ENCODE measurements at regions not wholly inside any gene's neighbourhood (a gene's known extent, or its start where the extent isn't known, plus 50 kb on each side); places are given as distances from the start of the nearest gene placed in this dataset.

GRCh38 chr3:182252802-182253201 lies 540.5 kb upstream of the ATP11B start:
- Mint-ChIP-seq H3K4me3 (no peak overlapping the region), H3K4me1 (peaks cover 3% of the 10 kb centered on the region), H3K9me3 (ENCODE audit: low read depth) (no peaks in the 10 kb centered on the region), H3K27me3 (peaks cover 2% of the 10 kb centered on the region), H3K36me3 (no peaks in the 10 kb centered on the region), H3K27ac (no peak overlapping the region)
- DNase-seq (no peak), ATAC-seq (no peak)
- CTCF ChIA-PET: no interaction called here

GRCh38 chr3:182255158-182255557 lies 538.1 kb upstream of the ATP11B start:
- peaks cover 2% of the 10 kb centered on the region for H3K27me3 Mint-ChIP-seq
- H3K36me3 Mint-ChIP-seq: no peaks in the 10 kb centered on the region
- peaks cover 3% of the 10 kb centered on the region for H3K4me1 Mint-ChIP-seq
- DNase-seq (no peak), ATAC-seq (no peak)
- no peaks in the 10 kb centered on the region for H3K9me3 Mint-ChIP-seq (ENCODE audit: low read depth)
- CTCF ChIA-PET: no interaction called here
- no peak overlapping the region for H3K4me3 Mint-ChIP-seq
- no peak overlapping the region for H3K27ac Mint-ChIP-seq

GRCh38 chr3:182257361-182257760 lies 535.9 kb upstream of the ATP11B start:
- no peak overlapping the region for H3K4me3 Mint-ChIP-seq
- H3K36me3 Mint-ChIP-seq: no peaks in the 10 kb centered on the region
- no peaks in the 10 kb centered on the region for H3K9me3 Mint-ChIP-seq (ENCODE audit: low read depth)
- peaks cover 7% of the 10 kb centered on the region for H3K27me3 Mint-ChIP-seq
- no peak for ATAC-seq
- peaks cover 3% of the 10 kb centered on the region for H3K4me1 Mint-ChIP-seq
- no peak for DNase-seq
- CTCF ChIA-PET: no interaction called here
- no peak overlapping the region for H3K27ac Mint-ChIP-seq

DNA sequence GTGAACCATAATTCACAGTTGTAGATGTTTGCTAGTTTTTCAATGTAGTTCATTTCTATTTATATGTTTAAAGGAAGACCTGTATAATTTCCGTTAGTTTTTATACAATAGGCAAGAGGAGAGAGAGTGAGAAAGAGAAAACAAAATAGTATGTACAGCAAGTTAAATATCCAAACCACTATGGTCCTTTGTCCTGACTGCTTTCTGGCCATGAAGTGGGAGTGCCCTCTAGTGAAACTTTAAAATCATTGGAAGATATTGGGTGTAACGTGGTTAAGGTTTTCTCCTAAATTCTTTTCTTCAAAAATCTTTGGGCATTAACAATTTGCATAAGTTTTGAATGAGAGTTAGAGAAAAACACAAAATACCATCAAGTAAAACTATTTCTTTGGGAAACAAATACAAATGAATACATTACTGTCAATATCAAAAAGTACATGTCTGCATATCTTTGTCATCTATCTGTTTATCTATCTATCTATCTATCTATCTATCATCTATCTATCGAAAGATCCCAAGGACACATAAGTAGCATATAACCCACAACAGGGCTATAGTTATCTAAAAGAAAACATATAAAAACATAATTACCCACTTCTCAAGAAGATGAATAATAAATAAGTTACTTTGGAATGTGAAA lies 534.6 kb upstream of the ATP11B start:
- no peaks in the 10 kb centered on the region for H3K9me3 Mint-ChIP-seq (ENCODE audit: low read depth)
- no peak overlapping the region for H3K4me3 Mint-ChIP-seq
- ATAC-seq (no peak), DNase-seq (no peak)
- CTCF ChIA-PET: no interaction called here
- H3K36me3 Mint-ChIP-seq: no peaks in the 10 kb centered on the region
- no peaks in the 10 kb centered on the region for H3K4me1 Mint-ChIP-seq
- H3K27me3 Mint-ChIP-seq: peaks cover 7% of the 10 kb centered on the region
- no peak overlapping the region for H3K27ac Mint-ChIP-seq

GRCh38 chr3:182259579-182259978 lies 533.7 kb upstream of the ATP11B start:
- CTCF ChIA-PET: no interaction called here
- Mint-ChIP-seq H3K36me3 (no peaks in the 10 kb centered on the region), H3K9me3 (ENCODE audit: low read depth) (no peaks in the 10 kb centered on the region), H3K27me3 (peaks cover 7% of the 10 kb centered on the region), H3K4me1 (no peaks in the 10 kb centered on the region), H3K27ac (no peak overlapping the region), H3K4me3 (no peak overlapping the region)
- DNase-seq (no peak), ATAC-seq (no peak)

- DNase-seq: no peak
- ATAC-seq: no peak
- CTCF ChIA-PET: no interaction called here
- no peaks in the 10 kb centered on the region for H3K9me3 Mint-ChIP-seq (ENCODE audit: low read depth)
- H3K27ac Mint-ChIP-seq: no peak overlapping the region
- peaks cover 7% of the 10 kb centered on the region for H3K27me3 Mint-ChIP-seq
- no peaks in the 10 kb centered on the region for H3K36me3 Mint-ChIP-seq
- no peak overlapping the region for H3K4me3 Mint-ChIP-seq
- no peaks in the 10 kb centered on the region for H3K4me1 Mint-ChIP-seq
Observed at GRCh38 chr3:182261041-182261440, 532.3 kb upstream of the ATP11B start.

DNA sequence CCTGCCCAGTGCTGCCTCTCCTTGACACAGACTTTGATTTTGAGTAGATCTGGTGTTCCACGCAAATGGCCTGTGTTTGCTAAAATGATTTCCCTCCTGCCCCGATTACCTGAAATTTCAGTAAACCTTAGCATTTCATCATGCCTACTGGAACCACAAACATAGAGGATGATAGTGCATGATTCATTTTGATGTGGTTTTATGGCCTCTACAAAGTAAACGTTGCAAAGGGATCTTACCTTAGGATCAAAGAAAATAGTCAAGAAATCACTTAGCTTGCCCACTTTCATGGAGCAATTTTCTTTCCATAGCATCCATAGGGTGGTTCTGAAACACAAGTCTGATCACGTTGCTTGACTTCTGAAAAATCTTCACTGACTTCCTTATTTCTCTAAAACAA lies 524.6 kb upstream of the ATP11B start:
- no peaks in the 10 kb centered on the region for H3K36me3 Mint-ChIP-seq
- H3K9me3 Mint-ChIP-seq (ENCODE audit: low read depth): no peaks in the 10 kb centered on the region
- no peaks in the 10 kb centered on the region for H3K4me1 Mint-ChIP-seq
- CTCF ChIA-PET: no interaction called here
- no peak overlapping the region for H3K4me3 Mint-ChIP-seq
- H3K27ac Mint-ChIP-seq: no peak overlapping the region
- ATAC-seq: no peak
- no peaks in the 10 kb centered on the region for H3K27me3 Mint-ChIP-seq
- no peak for DNase-seq

DNA sequence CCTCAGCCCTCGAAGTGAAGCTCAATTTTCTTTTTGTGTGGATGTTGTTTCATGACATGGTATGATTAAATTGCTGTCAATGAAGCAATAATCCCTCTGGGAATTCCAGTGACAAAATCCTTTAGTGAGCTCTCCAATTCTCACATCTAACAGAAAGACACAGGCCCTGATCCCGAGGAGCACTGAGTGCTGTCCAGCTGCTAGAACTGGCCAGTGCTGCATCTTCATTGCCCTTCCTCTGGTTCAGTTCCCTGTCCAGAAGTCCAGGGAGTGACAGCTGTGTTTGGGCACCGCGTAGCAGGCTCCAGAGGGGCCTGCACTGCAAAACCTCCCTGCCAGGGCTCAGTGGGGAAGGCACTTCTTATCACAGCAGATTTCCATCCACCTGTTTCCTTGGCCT lies 516.8 kb upstream of the ATP11B start:
- no peak overlapping the region for H3K27ac Mint-ChIP-seq

DNA sequence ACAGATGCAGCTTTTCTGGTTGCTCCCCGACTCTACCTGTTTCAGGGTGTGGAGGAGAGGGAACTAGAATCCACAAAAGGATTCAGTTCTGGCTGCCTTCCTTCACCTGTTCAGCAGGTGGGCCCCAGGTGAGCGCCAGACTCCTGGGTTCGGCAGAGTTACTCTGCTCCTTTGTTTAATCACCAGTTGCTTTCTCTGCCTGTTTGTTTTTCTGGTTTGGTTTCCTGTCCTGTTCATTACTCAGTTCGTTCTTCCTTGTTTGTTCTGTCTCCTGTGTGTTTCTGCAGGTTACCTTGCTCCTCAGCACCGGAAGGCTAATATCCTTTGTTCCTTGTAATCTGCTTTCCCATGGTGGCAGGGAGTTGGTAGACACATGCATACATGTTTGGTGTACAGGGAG lies 508.5 kb upstream of the ATP11B start:
- CTCF ChIA-PET: no interaction called here
- ATAC-seq: no peak
- Mint-ChIP-seq H3K4me3 (no peak overlapping the region), H3K36me3 (no peaks in the 10 kb centered on the region), H3K27me3 (no peaks in the 10 kb centered on the region), H3K9me3 (ENCODE audit: low read depth) (no peaks in the 10 kb centered on the region), H3K27ac (no peak overlapping the region), H3K4me1 (no peaks in the 10 kb centered on the region)
- DNase-seq: no peak

More for the DNA sequence above, 516.8 kb upstream of the ATP11B start:
- Mint-ChIP-seq H3K36me3 (no peaks in the 10 kb centered on the region), H3K27me3 (no peaks in the 10 kb centered on the region), H3K4me3 (no peak overlapping the region), H3K9me3 (ENCODE audit: low read depth) (no peaks in the 10 kb centered on the region), H3K4me1 (no peaks in the 10 kb centered on the region)
- ATAC-seq: no peak
- CTCF ChIA-PET: no interaction called here
- DNase-seq: no peak

GRCh38 chr3:182292591-182292990 lies 500.7 kb upstream of the ATP11B start:
- ATAC-seq: no peak
- H3K9me3 Mint-ChIP-seq (ENCODE audit: low read depth): no peaks in the 10 kb centered on the region
- no peak overlapping the region for H3K27ac Mint-ChIP-seq
- no peaks in the 10 kb centered on the region for H3K27me3 Mint-ChIP-seq
- H3K4me3 Mint-ChIP-seq: no peak overlapping the region
- no peak for DNase-seq
- H3K4me1 Mint-ChIP-seq: no peaks in the 10 kb centered on the region
- CTCF ChIA-PET: no interaction called here
- H3K36me3 Mint-ChIP-seq: no peaks in the 10 kb centered on the region

GRCh38 chr3:182294256-182294655 lies 499.0 kb upstream of the ATP11B start:
- no peaks in the 10 kb centered on the region for H3K27me3 Mint-ChIP-seq

GRCh38 chr3:182294696-182295095 lies 498.6 kb upstream of the ATP11B start:
- no peaks in the 10 kb centered on the region for H3K9me3 Mint-ChIP-seq (ENCODE audit: low read depth)
- no peak overlapping the region for H3K4me3 Mint-ChIP-seq
- ATAC-seq: no peak
- no peaks in the 10 kb centered on the region for H3K27me3 Mint-ChIP-seq
- H3K36me3 Mint-ChIP-seq: no peaks in the 10 kb centered on the region
- DNase-seq: no peak
- no peaks in the 10 kb centered on the region for H3K4me1 Mint-ChIP-seq
- CTCF ChIA-PET: no interaction called here
- no peak overlapping the region for H3K27ac Mint-ChIP-seq

More at GRCh38 chr3:182294256-182294655, 499.0 kb upstream of the ATP11B start:
- Mint-ChIP-seq H3K4me1 (no peaks in the 10 kb centered on the region), H3K9me3 (ENCODE audit: low read depth) (no peaks in the 10 kb centered on the region), H3K36me3 (no peaks in the 10 kb centered on the region), H3K4me3 (no peak overlapping the region), H3K27ac (no peak overlapping the region)
- CTCF ChIA-PET: no interaction called here
- ATAC-seq (no peak), DNase-seq (no peak)

DNA sequence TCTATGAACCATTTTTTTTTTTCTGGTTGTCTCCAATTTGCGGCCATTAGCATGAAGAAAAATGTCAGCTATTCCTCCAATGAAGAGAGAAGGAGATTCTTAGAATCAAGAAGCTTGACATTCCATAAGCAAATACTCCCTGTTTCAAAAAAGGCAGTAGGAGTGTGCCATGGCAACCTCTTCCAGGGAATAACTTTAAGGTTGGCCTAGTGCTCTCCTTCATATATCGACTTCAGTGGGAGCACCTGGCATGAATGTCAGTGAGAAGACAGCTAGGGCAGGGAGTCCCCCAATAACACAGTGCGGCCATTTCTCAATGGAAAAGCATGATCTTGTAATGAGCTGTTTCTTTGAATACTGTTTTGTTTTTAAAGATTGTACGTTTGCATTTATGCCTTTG lies 493.0 kb upstream of the ATP11B start:
- CTCF ChIA-PET: no interaction called here
- Mint-ChIP-seq H3K36me3 (no peaks in the 10 kb centered on the region), H3K27ac (no peak overlapping the region), H3K4me1 (no peaks in the 10 kb centered on the region), H3K9me3 (ENCODE audit: low read depth) (no peaks in the 10 kb centered on the region), H3K4me3 (no peak overlapping the region), H3K27me3 (no peaks in the 10 kb centered on the region)
- DNase-seq (no peak), ATAC-seq (no peak)

DNA sequence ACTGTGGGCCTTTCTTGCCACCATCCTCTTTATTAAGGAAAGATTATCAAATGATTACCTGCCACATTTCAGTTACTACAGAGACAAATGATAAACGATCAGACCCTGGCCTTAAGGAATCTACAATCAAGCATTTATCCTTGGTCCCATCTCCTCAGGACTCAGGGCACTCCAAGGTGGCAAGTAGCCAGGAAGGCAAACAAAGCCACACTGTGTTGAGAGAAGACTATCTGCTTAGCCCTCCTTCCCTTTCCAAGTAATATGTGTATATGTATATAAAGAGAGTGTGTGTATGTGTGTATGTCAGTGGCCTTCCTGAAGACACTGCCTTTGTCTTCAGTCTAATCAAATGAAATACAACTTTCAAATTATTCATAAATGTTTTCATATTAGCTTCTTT lies 490.1 kb upstream of the ATP11B start:
- H3K4me3 Mint-ChIP-seq: no peak overlapping the region
- no peaks in the 10 kb centered on the region for H3K36me3 Mint-ChIP-seq
- H3K27ac Mint-ChIP-seq: no peak overlapping the region
- no peaks in the 10 kb centered on the region for H3K4me1 Mint-ChIP-seq
- H3K27me3 Mint-ChIP-seq: no peaks in the 10 kb centered on the region
- DNase-seq: no peak
- no peaks in the 10 kb centered on the region for H3K9me3 Mint-ChIP-seq (ENCODE audit: low read depth)
- no peak for ATAC-seq
- CTCF ChIA-PET: no interaction called here
